MM.1S (cell line): ENCODE measurements at regions not wholly inside any gene's neighbourhood (a gene's known extent, or its start where the extent isn't known, plus 50 kb on each side); places are given as distances from the start of the nearest gene placed in this dataset.

ENCODE experiments used
- EZH2 ChIP-seq: fragments of 300-600 bp; sonication (generic); optimal IDR thresholded peaks from 2 replicates; pipeline ENCODE3; 2017; ENCODE audit warnings: low read depth, mild to moderate bottlenecking, antibody characterized with exemption, low read length, mixed read lengths
- EZH2phosphoT487 ChIP-seq: fragments of 300-600 bp; sonication (generic); IDR thresholded peaks from 2 replicates; pipeline ENCODE4 v1.6.1; 2018; ENCODE audit warnings: antibody characterized with exemption, low read length
- TF ChIP-seq, protein P1 (sequence below): fragments of 300-600 bp; sonication (generic); IDR thresholded peaks from 2 replicates; pipeline ENCODE4 v1.5.1; 2016; ENCODE audit warnings: antibody characterized with exemption, low read length, mixed read lengths

DNA sequence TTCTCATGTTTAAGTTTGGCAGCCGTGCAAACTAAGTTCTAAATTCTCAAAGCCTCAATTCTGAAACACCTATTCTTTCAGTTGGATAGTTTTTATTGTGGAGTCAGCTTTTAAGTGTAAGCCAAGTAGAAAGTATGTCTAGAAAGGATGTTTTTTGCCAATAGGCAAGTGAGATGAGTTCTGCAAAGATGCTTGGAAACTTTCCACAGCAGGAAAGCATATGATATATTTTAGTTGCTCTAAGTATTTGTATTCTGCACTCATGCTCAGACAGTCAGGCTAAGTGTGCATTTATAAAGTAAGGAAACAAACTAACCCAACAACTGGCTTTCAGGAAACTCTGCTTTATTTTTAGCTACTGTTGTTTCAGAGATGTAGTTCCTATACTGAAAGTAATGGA lies 67.3 kb upstream of the CDH18 start:
- TF ChIP-seq, protein P1, sequence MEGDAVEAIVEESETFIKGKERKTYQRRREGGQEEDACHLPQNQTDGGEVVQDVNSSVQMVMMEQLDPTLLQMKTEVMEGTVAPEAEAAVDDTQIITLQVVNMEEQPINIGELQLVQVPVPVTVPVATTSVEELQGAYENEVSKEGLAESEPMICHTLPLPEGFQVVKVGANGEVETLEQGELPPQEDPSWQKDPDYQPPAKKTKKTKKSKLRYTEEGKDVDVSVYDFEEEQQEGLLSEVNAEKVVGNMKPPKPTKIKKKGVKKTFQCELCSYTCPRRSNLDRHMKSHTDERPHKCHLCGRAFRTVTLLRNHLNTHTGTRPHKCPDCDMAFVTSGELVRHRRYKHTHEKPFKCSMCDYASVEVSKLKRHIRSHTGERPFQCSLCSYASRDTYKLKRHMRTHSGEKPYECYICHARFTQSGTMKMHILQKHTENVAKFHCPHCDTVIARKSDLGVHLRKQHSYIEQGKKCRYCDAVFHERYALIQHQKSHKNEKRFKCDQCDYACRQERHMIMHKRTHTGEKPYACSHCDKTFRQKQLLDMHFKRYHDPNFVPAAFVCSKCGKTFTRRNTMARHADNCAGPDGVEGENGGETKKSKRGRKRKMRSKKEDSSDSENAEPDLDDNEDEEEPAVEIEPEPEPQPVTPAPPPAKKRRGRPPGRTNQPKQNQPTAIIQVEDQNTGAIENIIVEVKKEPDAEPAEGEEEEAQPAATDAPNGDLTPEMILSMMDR = no peak
- no peak for TF ChIP-seq EZH2
- no peak for TF ChIP-seq EZH2phosphoT487
